ENCODE measurements at regions not wholly inside any gene's neighbourhood (a gene's known extent, or its start where the extent isn't known, plus 50 kb on each side); places are given as distances from the start of the nearest gene placed in this dataset.

- Histone ChIP-seq H3K4me2 (ENCODE audit: low read length) (no peak overlapping the region), H3K9me3 (ENCODE audit: control insufficient read depth, insufficient read depth, low read length) (no peaks in the 10 kb centered on the region; the same call in 1 of the 2 replicates), H3F3A (ENCODE audit: control insufficient read depth, insufficient read depth) (no peaks in the 10 kb centered on the region), H3K4me1 (ENCODE audit: control insufficient read depth, low read length) (no peaks in the 10 kb centered on the region), H3K27me3 (ENCODE audit: control insufficient read depth, low read length) (no peaks in the 10 kb centered on the region), H3K79me2 (ENCODE audit: control insufficient read depth, low read length) (no peaks in the 10 kb centered on the region), H3K4me3 (ENCODE audit: low read length) (no peak overlapping the region), H3K9me2 (replicated peaks; ENCODE audit: control insufficient read depth, low read length) (no peaks in the 10 kb centered on the region), H4K20me1 (ENCODE audit: control insufficient read depth, insufficient read depth, low read depth, low read length) (no peaks in the 10 kb centered on the region), H3K27ac (ENCODE audit: low read depth, low read length) (no peak overlapping the region), H3K36me3 (ENCODE audit: control insufficient read depth, low read length) (no peaks in the 10 kb centered on the region)
- TF ChIP-seq CTCF (IDR thresholded peaks at IDR 0.05; ENCODE audit: low read depth, low read length, poor library complexity, severe bottlenecking) (no peak), EZH2phosphoT487 (IDR thresholded peaks at IDR 0.05; ENCODE audit: borderline replicate concordance, low read length) (no peak)
Measured at GRCh38 chr13:54768214-54768613, 1739.6 kb downstream of the OLFM4 start.

- Histone ChIP-seq H3F3A (ENCODE audit: control insufficient read depth, insufficient read depth) (no peaks in the 10 kb centered on the region), H3K9me2 (replicated peaks; ENCODE audit: control insufficient read depth, low read length) (no peaks in the 10 kb centered on the region), H3K9me3 (ENCODE audit: control insufficient read depth, insufficient read depth, low read length) (peaks cover 4% of the 10 kb centered on the region; the same call in 1 of the 2 replicates), H3K4me3 (ENCODE audit: low read length) (no peak overlapping the region), H4K20me1 (ENCODE audit: control insufficient read depth, insufficient read depth, low read depth, low read length) (no peaks in the 10 kb centered on the region), H3K27me3 (ENCODE audit: control insufficient read depth, low read length) (no peaks in the 10 kb centered on the region), H3K4me2 (ENCODE audit: low read length) (no peak overlapping the region), H3K4me1 (ENCODE audit: control insufficient read depth, low read length) (no peaks in the 10 kb centered on the region), H3K27ac (ENCODE audit: low read depth, low read length) (no peak overlapping the region), H3K79me2 (ENCODE audit: control insufficient read depth, low read length) (no peaks in the 10 kb centered on the region), H3K36me3 (ENCODE audit: control insufficient read depth, low read length) (no peaks in the 10 kb centered on the region)
- TF ChIP-seq CTCF (IDR thresholded peaks at IDR 0.05; ENCODE audit: low read depth, low read length, poor library complexity, severe bottlenecking): no peak
- no peak for TF ChIP-seq EZH2phosphoT487 (IDR thresholded peaks at IDR 0.05; ENCODE audit: borderline replicate concordance, low read length)
Measured at GRCh38 chr13:54775501-54776191, 1747.0 kb downstream of the OLFM4 start.

- no peaks in the 10 kb centered on the region for H3K79me2 ChIP-seq (ENCODE audit: control insufficient read depth, low read length)
Measured at GRCh38 chr13:54787754-54788153, 1759.1 kb downstream of the OLFM4 start.

More at GRCh38 chr13:54787754-54788153, 1759.1 kb downstream of the OLFM4 start:
- H3K27me3 ChIP-seq (ENCODE audit: control insufficient read depth, low read length): no peaks in the 10 kb centered on the region
- no peaks in the 10 kb centered on the region for H3K4me1 ChIP-seq (ENCODE audit: control insufficient read depth, low read length)
- no peaks in the 10 kb centered on the region for H3F3A ChIP-seq (ENCODE audit: control insufficient read depth, insufficient read depth)
- H3K27ac ChIP-seq (ENCODE audit: low read depth, low read length): no peak overlapping the region
- TF ChIP-seq EZH2phosphoT487 (IDR thresholded peaks at IDR 0.05; ENCODE audit: borderline replicate concordance, low read length) (no peak), CTCF (IDR thresholded peaks at IDR 0.05; ENCODE audit: low read depth, low read length, poor library complexity, severe bottlenecking) (no peak)
- H3K9me3 ChIP-seq (ENCODE audit: control insufficient read depth, insufficient read depth, low read length): no peaks in the 10 kb centered on the region; the same call in 1 of the 2 replicates
- H4K20me1 ChIP-seq (ENCODE audit: control insufficient read depth, insufficient read depth, low read depth, low read length): no peaks in the 10 kb centered on the region
- no peak overlapping the region for H3K4me3 ChIP-seq (ENCODE audit: low read length)
- no peaks in the 10 kb centered on the region for H3K36me3 ChIP-seq (ENCODE audit: control insufficient read depth, low read length)
- H3K9me2 ChIP-seq (replicated peaks; ENCODE audit: control insufficient read depth, low read length): no peaks in the 10 kb centered on the region
- no peak overlapping the region for H3K4me2 ChIP-seq (ENCODE audit: low read length)
